H54 (cell line): ENCODE measurements at regions not wholly inside any gene's neighbourhood (a gene's known extent, or its start where the extent isn't known, plus 50 kb on each side); places are given as distances from the start of the nearest gene placed in this dataset.

Source experiments
- DNase-seq: peaks from one replicate; pipeline ENCODE4 v3.0.0; 2011; ENCODE audit warnings: low spot score, mixed read lengths; ENCODE audit not compliant: insufficient read length
- FAIRE-seq: peaks from 3 replicates; lab custom pipeline; 2011; peaks lifted over from hg19 to GRCh38; lab: Jason Lieb, UNC
- POLR2A ChIP-seq: IDR thresholded peaks from 2 replicates; pipeline ENCODE4 v1.6.1; 2011; ENCODE audit warnings: low read depth, mild to moderate bottlenecking, low read length

- no peak for TF ChIP-seq POLR2A
- FAIRE-seq: no peak
- no peak for DNase-seq
These were observed 73.1 kb downstream of the RESF1 start for GRCh38 chr12:32032205-32032810.

GRCh38 chr12:32033406-32033805, 73.2 kb upstream of the BICD1 start:
- DNase-seq (no peak), FAIRE-seq (no peak)
- no peak for TF ChIP-seq POLR2A

- FAIRE-seq (no peak), DNase-seq (no peak)
- no peak for TF ChIP-seq POLR2A
These were observed 72.6 kb upstream of the BICD1 start for GRCh38 chr12:32034045-32034444.

GRCh38 chr12:32036477-32037263, 70.0 kb upstream of the BICD1 start:
- no peak for FAIRE-seq
- TF ChIP-seq POLR2A: no peak
- no peak for DNase-seq

GRCh38 chr12:32039347-32039746, 67.3 kb upstream of the BICD1 start:
- no peak for DNase-seq
- no peak for TF ChIP-seq POLR2A
- no peak for FAIRE-seq

GRCh38 chr12:32039917-32040575, 66.6 kb upstream of the BICD1 start:
- FAIRE-seq (no peak), DNase-seq (no peak)
- no peak for TF ChIP-seq POLR2A

GRCh38 chr12:32043928-32044549, 62.6 kb upstream of the BICD1 start:
- FAIRE-seq: no peak

GRCh38 chr12:32047357-32048212, 59.1 kb upstream of the BICD1 start:
- no peak for TF ChIP-seq POLR2A
- DNase-seq (no peak), FAIRE-seq (no peak)

More at GRCh38 chr12:32043928-32044549, 62.6 kb upstream of the BICD1 start:
- DNase-seq: no peak
- TF ChIP-seq POLR2A: no peak

GRCh38 chr12:32048791-32049190, 57.9 kb upstream of the BICD1 start:
- FAIRE-seq: no peak
- TF ChIP-seq POLR2A: no peak
- no peak for DNase-seq

- FAIRE-seq: no peak
- TF ChIP-seq POLR2A: no peak
- no peak for DNase-seq
These were observed 56.7 kb upstream of the BICD1 start for GRCh38 chr12:32049956-32050355.

- TF ChIP-seq POLR2A: no peak
- DNase-seq (peak; percentile 37), FAIRE-seq (peak; percentile 75)
These were observed 55.0 kb upstream of the BICD1 start for GRCh38 chr12:32051511-32052211.

- TF ChIP-seq POLR2A: no peak
- FAIRE-seq: no peak
- DNase-seq: no peak
These were observed 54.4 kb upstream of the BICD1 start for GRCh38 chr12:32052212-32052713.
